NCI-H774 (cell line): ENCODE measurements at regions not wholly inside any gene's neighbourhood (a gene's known extent, or its start where the extent isn't known, plus 50 kb on each side); places are given as distances from the start of the nearest gene placed in this dataset.
"Not testable (repeated sequence)": the region's sequence is repeated elsewhere in the genome, so short reads cannot be mapped to it uniquely, and the experiment has no call there.

ENCODE experiments used
- DNase-seq: peaks from one replicate; lab custom pipeline; 2025; lab: John Stamatoyannopoulos, UW

DNA sequence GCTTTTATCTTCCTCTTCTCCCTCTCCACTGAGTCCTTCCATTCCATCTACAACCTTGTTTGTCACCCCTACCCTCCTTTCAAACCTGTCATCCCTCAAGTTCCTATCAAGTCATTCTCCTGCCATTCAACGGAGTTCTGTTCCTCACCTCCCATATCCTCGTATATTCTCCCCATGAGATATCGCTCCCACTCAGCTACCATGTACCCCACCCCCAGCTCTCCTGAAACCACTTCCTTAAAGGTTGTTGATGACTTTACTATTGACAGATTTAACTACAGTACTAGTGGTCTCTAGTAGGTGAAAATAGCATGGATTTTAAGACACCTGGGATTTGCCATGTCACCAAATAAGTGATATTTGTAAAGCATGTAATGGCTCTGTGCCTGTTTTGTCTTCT lies 107.4 kb upstream of the BARHL2 start:
- no peak for DNase-seq

DNA sequence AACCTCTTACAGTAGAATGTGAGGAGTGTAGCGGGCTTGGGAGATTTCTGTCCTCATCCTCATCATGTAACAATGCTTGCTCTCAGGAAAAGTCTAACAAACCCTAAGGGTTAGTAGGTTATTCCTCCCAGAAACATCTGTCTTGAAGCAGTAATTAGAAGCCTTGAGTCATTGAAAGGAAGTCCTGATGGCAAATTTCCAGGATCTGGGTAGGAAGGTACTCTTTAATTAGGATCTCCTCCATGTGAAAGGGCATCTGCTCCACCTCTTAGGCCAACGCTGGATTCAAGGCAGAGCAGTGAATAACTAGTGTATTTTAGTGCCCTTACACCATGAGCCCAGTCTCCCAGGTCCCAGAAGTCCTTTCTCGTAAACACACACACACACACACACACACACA lies 106.6 kb upstream of the BARHL2 start:
- DNase-seq = no peak

GRCh38 chr1:90821788-90822359 lies 104.8 kb upstream of the BARHL2 start:
- DNase-seq = no peak

DNA sequence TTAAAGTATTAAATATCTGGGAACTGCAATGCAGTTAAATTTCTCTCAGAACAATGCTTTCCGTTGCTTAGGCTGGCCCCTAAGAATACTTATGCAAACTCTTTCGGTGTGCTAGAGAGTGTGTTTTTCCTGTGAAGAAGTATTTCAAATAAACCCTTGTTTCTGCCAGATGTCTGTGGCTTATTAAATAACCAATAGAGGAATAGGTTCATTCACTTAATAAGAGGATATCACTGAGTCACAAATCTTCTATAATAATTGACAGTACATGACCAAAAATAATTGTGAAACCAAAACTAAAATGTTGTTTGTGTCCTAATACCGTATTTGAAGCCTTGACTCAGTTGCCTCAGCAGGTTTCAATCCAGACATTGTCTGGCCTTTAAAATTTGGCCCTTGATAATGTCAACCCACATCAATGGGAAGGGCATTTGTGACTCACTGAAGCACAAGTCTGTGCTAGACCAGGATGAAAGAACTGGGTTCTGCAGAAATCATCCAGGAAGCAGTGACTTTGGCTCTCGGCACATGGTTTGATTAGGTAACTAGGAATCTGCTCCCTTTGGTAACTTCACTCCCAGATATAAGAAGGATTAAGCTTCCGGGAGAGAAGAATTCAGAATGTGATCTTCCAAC lies 104.2 kb upstream of the BARHL2 start:
- DNase-seq = no peak

GRCh38 chr1:90820745-90821144 lies 103.6 kb upstream of the BARHL2 start:
- no peak for DNase-seq

GRCh38 chr1:90817399-90817798 lies 100.3 kb upstream of the BARHL2 start:
- DNase-seq = no peak

- not testable (repeated sequence) for DNase-seq
Measured at GRCh38 chr1:90812237-90812636, 95.1 kb upstream of the BARHL2 start.

GRCh38 chr1:90811444-90811950 lies 94.4 kb upstream of the BARHL2 start:
- DNase-seq = not testable (repeated sequence)

- no peak for DNase-seq
Measured at GRCh38 chr1:90810681-90811080, 93.6 kb upstream of the BARHL2 start.

DNA sequence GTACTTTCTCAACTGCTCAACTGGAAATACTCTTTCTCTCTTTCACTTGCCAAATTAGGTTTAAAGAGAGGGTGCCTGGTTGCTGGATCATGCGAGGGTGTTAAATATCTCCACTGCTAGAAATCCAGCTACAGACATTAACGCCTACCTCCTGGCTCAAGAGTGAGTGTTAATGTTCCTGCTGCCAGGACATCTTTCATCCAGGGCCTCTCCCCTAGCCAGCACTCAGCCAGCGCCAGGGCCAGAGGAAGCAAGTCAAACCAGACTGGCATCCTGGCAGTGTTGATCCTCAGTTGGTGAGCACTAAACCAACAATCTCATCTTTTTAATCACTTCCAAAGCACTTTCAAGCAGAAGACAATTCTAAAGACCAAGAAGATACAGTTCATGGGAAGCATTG lies 92.9 kb upstream of the BARHL2 start:
- DNase-seq = no peak

GRCh38 chr1:90809093-90809492 lies 92.0 kb upstream of the BARHL2 start:
- DNase-seq = no peak

GRCh38 chr1:90807329-90807728 lies 90.2 kb upstream of the BARHL2 start:
- no peak for DNase-seq

DNA sequence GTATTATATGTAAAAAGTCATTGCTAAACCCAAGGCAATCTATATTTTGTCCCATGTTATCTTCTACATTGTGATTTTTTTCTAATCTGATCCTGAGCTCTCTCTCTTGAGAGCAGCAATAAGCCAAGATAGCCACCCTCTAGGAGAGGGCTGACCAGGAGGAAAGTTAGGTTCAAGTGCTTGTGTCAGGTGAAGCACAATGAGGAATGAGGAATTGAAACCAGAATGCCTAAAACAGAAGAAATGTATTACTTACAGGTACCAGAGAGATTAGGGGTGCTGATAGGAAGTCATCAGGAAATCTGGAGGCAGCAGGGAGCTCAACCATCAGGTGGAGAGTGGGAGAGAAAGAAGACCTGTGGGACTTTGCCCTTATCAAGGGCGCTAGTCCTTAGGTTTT lies 85.5 kb upstream of the BARHL2 start:
- DNase-seq = no peak

DNA sequence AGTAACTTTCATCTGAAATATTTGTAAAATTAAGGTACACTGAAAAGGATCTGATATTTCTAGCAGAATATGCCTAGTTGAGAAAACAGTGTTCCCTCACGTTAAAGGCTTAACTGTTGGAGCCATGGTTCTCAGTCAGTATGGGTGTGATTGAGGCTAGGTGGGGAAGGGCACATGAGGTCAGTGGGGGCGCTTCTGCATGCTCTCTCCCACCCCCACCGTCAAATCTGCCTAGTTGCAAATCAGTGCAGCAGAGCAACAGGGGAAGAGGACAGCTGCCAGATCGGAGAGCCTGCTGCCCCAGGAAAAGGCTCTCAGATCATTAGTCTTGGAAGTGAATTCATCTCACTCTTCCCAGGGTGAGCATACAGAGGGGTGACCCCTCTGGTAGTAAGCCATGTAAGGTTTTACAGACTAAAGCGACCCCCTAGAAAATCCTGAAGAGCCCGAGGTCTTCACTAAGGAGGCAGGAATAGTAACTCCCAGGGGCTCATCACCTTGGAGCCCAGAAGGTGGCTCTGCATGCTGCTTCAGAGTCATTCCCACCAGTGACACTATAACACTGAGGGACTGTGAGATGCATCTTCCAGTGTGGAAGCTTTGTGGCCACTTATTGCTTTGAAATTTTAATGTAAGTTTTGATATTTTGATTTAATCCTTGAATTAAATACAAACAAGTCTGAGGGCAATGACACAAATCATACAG lies 83.1 kb upstream of the BARHL2 start:
- no peak for DNase-seq

GRCh38 chr1:90799326-90799725 lies 82.2 kb upstream of the BARHL2 start:
- no peak for DNase-seq

GRCh38 chr1:90798883-90799282 lies 81.8 kb upstream of the BARHL2 start:
- DNase-seq = no peak

- DNase-seq = no peak
Measured at GRCh38 chr1:90798344-90798743, 81.2 kb upstream of the BARHL2 start.

GRCh38 chr1:90795431-90795830 lies 78.3 kb upstream of the BARHL2 start:
- DNase-seq = no peak

- DNase-seq = no peak
Measured at GRCh38 chr1:90786709-90787108, 69.6 kb upstream of the BARHL2 start.

DNA sequence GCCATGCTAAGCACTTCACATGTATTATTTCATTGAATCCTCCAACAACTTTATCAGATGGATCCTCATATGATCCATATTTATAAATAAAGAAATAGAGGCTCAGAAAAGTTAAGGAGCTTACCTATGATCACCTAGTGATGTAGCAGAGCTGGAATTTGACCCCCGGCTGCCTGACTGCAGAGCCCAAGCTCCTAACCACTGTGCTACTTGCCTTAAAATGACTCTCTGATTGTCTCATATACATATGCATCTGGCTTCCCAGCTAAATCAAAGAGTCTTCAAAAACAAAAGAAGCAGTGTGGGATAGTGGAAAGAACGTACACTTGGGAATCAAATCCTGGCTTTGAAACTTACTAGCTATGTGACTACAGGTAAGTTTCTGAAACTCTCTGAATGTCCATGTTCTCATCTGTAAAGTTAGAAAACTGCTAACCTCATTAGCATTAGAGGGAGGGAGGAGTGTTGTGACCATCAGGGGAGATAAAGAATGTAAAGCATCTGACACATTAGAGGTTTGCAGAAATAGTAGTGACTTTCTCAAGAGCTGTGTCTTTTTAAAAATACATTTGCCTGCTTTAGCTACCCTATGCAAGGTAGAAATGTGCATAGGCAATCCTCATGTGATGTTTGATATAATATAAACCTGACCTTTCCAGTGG lies 67.2 kb upstream of the BARHL2 start:
- DNase-seq = no peak

DNA sequence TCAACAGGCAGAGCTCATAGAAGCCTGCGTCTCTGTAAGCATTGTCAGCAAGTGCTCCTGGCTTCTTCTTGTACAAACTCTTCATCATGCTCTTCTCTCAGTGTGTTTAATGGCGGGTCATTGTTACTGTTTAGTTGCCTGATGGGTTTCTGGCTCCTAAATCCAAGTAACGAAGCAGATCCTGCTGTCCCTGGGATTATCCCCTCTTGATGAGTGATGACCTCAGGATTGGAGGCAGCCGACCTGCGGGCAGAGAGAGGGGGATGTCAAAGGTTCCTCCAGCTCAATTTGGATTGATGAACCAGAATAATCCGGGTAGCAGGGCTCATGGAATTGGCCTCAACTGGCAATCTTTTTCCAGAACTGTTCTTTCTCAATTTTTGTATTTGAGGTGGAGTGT lies 66.1 kb upstream of the BARHL2 start:
- no peak for DNase-seq

GRCh38 chr1:90782046-90782445 lies 64.9 kb upstream of the BARHL2 start:
- DNase-seq = no peak

DNA sequence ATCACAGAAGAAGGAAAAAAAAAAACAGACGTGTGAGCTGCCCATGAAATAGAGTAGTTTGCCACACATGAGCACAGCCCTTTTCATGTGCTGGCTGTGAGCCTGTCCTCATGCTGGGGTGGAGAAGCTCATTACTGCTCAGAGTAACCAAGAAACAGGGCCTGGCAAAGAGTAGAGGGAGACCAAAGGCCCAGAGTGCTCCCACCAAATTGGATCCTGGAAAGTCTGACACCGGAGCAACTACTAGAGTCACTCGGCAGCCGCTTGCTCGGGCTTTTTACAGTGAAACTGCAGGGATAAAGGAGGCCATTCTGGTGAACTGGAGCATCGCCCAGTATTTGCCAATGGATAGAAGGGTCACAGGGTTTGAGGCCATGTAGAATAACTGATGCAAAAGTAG lies 64.4 kb upstream of the BARHL2 start:
- DNase-seq = no peak
